Mesodermal cell (in vitro differentiated cells): ENCODE measurements at regions not wholly inside any gene's neighbourhood (a gene's known extent, or its start where the extent isn't known, plus 50 kb on each side); places are given as distances from the start of the nearest gene placed in this dataset.

ENCODE experiments used
- H3K27ac ChIP-seq: 2 replicates; pipeline ENCODE4 v1.7.0; 2013; ENCODE audit warnings: mild to moderate bottlenecking, low read depth, low read length, moderate library complexity; ENCODE audit not compliant: severe bottlenecking
- H3K36me3 ChIP-seq: 2 replicates; pipeline ENCODE4 v1.7.1; 2013; ENCODE audit warnings: mild to moderate bottlenecking, low read length, moderate library complexity; ENCODE audit not compliant: control insufficient read depth, insufficient read depth
- H3K4me1 ChIP-seq: one replicate; pipeline ENCODE4 v1.7.1; 2013; ENCODE audit warnings: mild to moderate bottlenecking, low read length; ENCODE audit not compliant: insufficient read depth, control insufficient read depth, poor library complexity, severe bottlenecking
- H3K4me3 ChIP-seq: 2 replicates; pipeline ENCODE4 v1.7.0; 2013; ENCODE audit warnings: low read length, control low read depth, mild to moderate bottlenecking; ENCODE audit not compliant: insufficient read depth, poor library complexity, severe bottlenecking; ENCODE audit errors: extremely low read depth
- H3K9me3 ChIP-seq: 2 replicates; pipeline ENCODE4 v1.7.1; 2013; ENCODE audit warnings: mild to moderate bottlenecking, low read length, moderate library complexity; ENCODE audit not compliant: control insufficient read depth
- WGBS, 2 experiments: methylation state at CpG; one replicate each; pipeline ENCODE4 v1.1.5; 2013; ENCODE audit warnings: missing lambda C conversion rate in 2 of 2; ENCODE audit not compliant: insufficient coverage in 2 of 2; 5-methylcytosine and 5-hydroxymethylcytosine counted together

DNA sequence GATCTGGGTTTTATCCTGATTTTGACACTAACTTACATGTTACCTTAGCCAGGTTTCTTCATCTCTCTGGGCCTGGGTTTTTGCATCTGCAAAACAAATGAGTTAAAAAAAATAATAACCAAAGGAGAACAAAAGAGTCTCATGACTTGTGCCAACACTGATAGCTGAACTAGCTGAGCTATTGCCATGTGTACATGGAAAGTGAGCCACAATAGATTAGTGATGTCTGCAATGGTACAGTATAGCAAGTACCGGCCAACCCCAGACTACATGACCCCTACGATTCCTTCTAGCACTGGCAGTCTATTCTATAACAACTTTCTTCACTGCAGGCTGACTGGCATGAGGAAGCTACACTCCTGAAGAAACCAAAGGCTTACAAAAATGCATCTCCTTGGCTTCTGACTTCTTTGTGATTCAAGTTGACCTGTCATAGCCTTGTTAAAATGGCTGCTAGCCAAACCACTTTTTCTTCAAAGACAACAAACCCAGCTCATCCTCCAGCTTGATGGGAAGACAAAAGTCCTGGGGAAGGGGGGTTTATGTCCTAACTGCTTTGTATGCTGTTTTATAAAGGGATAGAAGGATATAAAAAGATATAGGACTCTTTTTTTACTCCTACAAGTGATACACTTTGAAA is 123.7 kb downstream of the DAD1 start:
- Histone ChIP-seq H3K4me1 (no peaks in the 10 kb centered on the region), H3K27ac (no peak overlapping the region), H3K36me3 (no peaks in the 10 kb centered on the region), H3K9me3 (no peaks in the 10 kb centered on the region), H3K4me3 (no peak overlapping the region)
- WGBS, 2 experiments, result 83 to 94% methylated on average over 1 to 2 of the region's 2 CpGs

DNA sequence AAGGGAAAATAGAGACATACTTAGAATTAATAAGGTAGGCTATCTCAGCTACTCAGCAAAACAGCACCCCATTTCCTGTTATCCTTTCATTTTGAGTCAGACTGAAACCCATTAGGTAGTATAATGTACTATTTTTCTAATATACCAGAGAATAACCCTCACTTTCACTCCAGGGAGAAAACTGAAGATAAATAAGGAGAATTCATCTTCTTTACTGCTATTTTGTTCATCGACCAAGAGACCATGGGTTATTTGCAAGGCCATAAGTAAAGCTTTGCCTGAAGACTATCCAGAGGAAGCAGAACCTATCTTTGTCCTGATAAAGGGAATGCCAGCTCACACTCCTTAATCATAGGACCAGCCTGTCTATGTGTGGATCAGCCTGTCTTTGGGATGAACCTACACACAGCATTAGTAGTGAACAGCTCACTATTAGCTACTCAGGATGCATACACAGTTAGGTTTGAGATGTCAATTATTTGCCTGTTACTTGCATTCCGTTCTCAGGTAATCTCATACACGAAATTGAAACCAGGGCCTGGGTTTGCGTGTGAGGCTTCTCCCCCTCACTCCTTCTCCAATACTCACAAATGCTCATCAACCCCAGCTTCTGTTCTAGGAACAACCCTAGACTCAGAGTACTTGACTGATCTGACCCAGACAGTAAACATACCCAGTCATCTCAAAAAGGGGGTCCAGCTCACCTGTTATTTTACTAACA is 124.4 kb downstream of the DAD1 start:
- Histone ChIP-seq H3K36me3 (no peaks in the 10 kb centered on the region), H3K27ac (no peak overlapping the region), H3K9me3 (no peaks in the 10 kb centered on the region), H3K4me1 (no peaks in the 10 kb centered on the region), H3K4me3 (no peak overlapping the region)
- 95 to 98% methylated on average over 3 to 4 of the region's 4 CpGs for WGBS, 2 experiments

DNA sequence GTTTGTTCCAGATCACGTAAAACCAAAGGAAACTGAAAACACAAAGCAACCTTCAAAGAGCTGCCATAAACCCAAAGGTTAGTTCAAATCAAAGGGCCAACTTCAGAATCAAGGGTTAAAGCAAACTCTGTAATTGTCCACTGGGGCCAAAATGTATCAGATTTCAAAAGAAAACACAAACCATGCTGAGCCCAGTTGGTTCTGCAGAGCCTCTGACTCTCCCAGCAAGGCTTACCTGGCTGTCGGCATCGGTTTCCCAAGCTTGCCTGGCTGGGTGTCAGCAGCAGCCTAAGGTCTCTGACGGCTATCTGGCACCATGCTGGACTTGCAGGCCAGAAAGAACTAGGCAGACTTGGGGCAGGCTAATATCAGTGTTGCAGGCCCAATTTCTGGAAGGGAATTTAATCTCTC is 125.3 kb downstream of the DAD1 start:
- Histone ChIP-seq H3K4me3 (no peak overlapping the region), H3K4me1 (no peaks in the 10 kb centered on the region), H3K27ac (no peak overlapping the region), H3K36me3 (no peaks in the 10 kb centered on the region), H3K9me3 (no peaks in the 10 kb centered on the region)
- 94 to 96% methylated on average over 4 of the region's 4 CpGs for WGBS, 2 experiments

DNA sequence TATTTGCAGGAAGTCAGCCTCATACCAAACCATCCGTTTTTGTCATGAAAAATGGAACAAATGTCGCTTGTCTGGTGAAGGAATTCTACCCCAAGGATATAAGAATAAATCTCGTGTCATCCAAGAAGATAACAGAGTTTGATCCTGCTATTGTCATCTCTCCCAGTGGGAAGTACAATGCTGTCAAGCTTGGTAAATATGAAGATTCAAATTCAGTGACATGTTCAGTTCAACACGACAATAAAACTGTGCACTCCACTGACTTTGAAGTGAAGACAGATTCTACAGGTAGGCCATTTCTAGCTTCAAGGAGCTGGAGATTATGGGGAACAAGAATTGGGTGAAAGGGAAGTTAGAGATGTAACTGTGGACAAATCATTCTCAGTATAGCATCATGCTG is 126.1 kb downstream of the DAD1 start:
- no peak overlapping the region for H3K27ac ChIP-seq
- H3K36me3 ChIP-seq, result no peaks in the 10 kb centered on the region
- WGBS, 2 experiments, result 77 to 100% methylated on average over 1 to 4 of the region's 4 CpGs
- no peaks in the 10 kb centered on the region for H3K9me3 ChIP-seq
- no peaks in the 10 kb centered on the region for H3K4me1 ChIP-seq
- H3K4me3 ChIP-seq, result no peak overlapping the region

DNA sequence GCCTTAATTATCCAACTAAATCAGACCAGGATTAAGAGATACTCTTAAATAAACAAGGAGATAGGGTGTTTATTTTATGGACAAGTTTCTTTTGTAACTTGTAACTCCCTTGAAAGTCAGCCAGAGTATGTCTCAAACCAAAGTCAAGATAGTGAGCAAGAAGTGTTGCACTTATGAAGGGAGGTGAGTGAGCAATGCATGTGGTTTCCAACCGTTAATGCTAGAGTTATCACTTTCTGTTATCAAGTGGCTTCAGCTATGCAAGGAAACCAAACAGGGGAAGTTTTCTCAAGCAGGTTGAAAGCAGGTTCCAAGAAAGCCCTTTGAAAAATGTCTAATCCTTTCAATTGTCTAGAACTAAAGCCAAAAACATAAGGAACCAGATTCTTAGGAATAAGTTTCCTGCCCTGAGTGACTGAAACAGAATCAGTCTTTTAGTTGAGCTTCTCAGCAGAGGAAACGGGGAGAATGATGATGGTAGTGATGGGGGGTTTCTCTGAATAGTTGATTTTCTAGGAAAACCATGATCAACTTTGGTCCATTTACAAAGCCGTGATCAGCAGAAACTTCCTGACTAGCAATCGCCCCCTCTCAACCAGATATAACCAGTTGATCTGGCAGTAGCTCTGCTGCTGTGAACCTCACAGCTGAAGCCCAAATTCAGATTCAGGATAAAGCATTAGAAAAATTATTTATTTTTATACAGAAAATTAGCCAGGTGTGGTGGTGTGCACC is 128.4 kb downstream of the DAD1 start:
- Histone ChIP-seq H3K4me1 (no peaks in the 10 kb centered on the region), H3K4me3 (no peak overlapping the region), H3K36me3 (no peaks in the 10 kb centered on the region), H3K27ac (no peak overlapping the region), H3K9me3 (no peaks in the 10 kb centered on the region)
- WGBS, 2 experiments, result 87 to 92% methylated on average over 3 of the region's 4 CpGs

DNA sequence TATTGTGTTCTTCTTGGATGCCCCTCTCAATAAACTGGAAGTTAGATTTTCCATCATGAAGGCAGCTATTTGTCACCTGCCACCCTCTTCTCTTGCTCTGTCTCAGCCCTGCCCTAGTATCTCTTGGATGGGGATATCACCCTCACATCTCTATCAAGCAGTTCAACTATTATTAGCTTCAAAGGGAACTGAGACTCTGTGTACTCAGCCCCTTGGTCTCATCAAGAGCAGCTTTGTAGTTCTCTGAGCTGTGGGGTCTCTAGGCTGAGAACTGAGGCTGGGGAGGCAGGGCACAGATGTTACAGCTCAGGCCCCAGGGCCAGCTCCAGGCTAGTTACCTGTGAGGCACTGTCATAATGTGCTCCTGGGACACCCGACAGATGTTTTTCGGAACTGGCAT is 130.3 kb downstream of the DAD1 start:
- Histone ChIP-seq H3K27ac (no peak overlapping the region), H3K36me3 (no peaks in the 10 kb centered on the region), H3K4me1 (no peaks in the 10 kb centered on the region), H3K9me3 (no peaks in the 10 kb centered on the region), H3K4me3 (no peak overlapping the region)
- WGBS, 2 experiments, result 95% methylated on average over 2 of the region's 2 CpGs; no CpG with 5 or more reads in 1 of the 2 experiments

DNA sequence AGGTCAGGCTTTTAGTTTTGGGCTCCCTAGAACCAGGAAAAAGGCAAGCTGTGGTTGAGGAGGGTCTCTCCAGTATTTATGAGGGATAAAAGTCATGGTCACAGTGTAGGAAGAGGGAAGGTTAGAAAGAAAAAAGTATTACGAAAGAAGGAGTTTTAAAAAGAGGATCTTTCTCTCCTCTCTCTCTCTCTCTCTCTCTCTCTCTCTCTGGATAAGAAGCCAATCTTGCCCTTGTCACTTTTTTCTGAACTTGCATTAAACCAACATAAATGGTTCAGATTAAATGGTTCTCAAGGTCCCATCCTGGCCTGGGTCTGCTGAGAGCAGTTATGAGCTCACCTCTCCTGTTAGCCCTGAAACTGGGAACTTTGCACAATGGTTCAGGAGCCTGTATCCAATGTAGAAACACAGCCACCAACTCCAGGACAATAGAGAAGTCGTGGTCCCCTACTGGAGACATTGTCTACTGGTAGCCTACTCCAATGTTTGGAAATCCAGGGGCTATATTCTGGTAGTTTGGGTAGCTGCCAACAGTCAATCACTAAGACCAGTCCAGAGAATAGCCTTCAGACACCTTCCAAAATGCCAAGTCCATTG is 131.9 kb downstream of the DAD1 start:
- no peaks in the 10 kb centered on the region for H3K9me3 ChIP-seq
- no peaks in the 10 kb centered on the region for H3K36me3 ChIP-seq
- no peak overlapping the region for H3K4me3 ChIP-seq
- no peaks in the 10 kb centered on the region for H3K4me1 ChIP-seq
- no peak overlapping the region for H3K27ac ChIP-seq
- WGBS, 2 experiments, result no CpG with 5 or more reads among the region's 2 CpGs

DNA sequence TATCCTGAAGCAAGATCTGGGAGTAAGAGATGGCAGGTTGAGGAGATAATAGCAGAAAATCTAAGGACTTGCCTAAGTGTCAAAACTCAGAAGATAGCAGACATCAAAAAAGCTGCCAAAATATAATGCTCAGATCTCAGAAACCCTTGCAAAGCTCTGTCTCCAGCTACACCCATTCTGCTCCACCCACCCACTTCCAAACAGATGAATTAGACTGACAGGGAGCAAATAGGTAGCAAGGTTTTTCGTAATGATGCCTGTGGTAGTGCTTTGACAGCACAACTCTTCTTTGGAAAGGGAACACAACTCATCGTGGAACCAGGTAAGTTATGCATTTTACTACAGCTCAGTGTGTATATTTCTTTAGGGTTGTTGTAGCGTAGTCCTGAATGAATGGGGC is 132.6 kb downstream of the DAD1 start:
- H3K4me3 ChIP-seq, result no peak overlapping the region
- H3K4me1 ChIP-seq, result no peaks in the 10 kb centered on the region
- no peaks in the 10 kb centered on the region for H3K36me3 ChIP-seq
- H3K27ac ChIP-seq, result no peak overlapping the region
- H3K9me3 ChIP-seq, result no peaks in the 10 kb centered on the region
- 89 to 94% methylated on average over 2 to 3 of the region's 3 CpGs for WGBS, 2 experiments

DNA sequence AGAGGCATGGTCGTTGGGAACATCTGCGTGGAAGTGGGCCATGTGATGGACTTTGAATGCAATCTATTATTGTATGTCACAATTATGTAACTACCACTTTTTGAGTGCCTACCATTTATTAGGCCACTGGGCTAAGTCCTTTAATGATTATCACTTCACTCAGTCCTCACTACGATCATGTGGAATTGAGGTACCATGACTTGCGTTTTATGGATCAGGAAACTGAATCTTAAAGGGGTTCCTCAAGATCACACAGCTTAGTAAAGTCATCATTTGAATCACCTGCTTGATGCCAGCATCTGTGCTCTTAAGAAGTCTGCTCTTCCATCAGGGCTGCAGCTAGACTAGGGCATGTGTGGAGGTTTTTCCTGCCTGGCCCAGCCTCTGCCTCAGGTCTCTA is 136.7 kb downstream of the DAD1 start:
- Histone ChIP-seq H3K9me3 (no peaks in the 10 kb centered on the region), H3K36me3 (no peaks in the 10 kb centered on the region), H3K4me3 (no peak overlapping the region), H3K4me1 (no peaks in the 10 kb centered on the region), H3K27ac (no peak overlapping the region)
- WGBS, 2 experiments, result 94 to 95% methylated on average over 2 of the region's 4 CpGs

DNA sequence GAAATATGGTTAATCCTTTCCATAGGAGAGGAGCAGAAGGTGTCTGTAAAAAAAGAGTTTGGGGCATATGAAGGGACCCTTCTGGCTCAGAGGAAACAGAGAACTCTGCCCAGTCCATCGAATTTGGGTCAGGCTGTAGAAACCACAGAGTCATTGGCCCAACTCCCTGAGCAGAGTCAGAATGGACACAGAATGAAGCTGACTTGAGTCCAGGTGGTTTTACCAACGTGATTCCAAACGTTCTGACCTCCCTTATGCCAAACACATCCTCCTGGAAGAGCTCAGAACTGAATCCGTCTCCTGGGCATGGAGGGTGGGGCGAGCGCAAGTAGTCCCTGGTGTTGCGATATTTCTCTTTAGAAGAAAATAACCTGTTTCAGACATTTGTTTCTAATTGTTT is 138.8 kb downstream of the DAD1 start:
- 75 to 81% methylated on average over 4 to 6 of the region's 7 CpGs for WGBS, 2 experiments

More for the DNA sequence above, 138.8 kb downstream of the DAD1 start:
- no peaks in the 10 kb centered on the region for H3K4me1 ChIP-seq
- no peaks in the 10 kb centered on the region for H3K9me3 ChIP-seq
- no peaks in the 10 kb centered on the region for H3K36me3 ChIP-seq
- no peak overlapping the region for H3K4me3 ChIP-seq
- no peak overlapping the region for H3K27ac ChIP-seq
